Body of pancreas (tissue), 4 donors: ENCODE measurements at regions not wholly inside any gene's neighbourhood (a gene's known extent, or its start where the extent isn't known, plus 50 kb on each side); places are given as distances from the start of the nearest gene placed in this dataset.

ENCODE experiments used
- ATAC-seq: fragments of 150-250 bp; one replicate; pipeline ENCODE4 v1.9.1; 2016
- DNase-seq, 4 donors: peaks; one replicate each; pipeline ENCODE4 v3.0.0-alpha.2; 2019
- H3K27ac ChIP-seq, 4 donors: fragments of 200-600 bp; sonication (generic); 1 replicate in 3 of 4; 2 replicates in 1 of 4; pipeline versions ENCODE4 v1.5.1 to v1.6.1; 2016 to 2019; ENCODE audit warnings: mild to moderate bottlenecking in 1 of 4, mixed read lengths in 1 of 4, moderate library complexity in 1 of 4
- H3K27me3 ChIP-seq, 2 donors: fragments of 200-600 bp; sonication (generic); one replicate each; pipeline ENCODE4 v1.6.0; 2016; ENCODE audit warnings: mild to moderate bottlenecking in 1 of 2
- H3K36me3 ChIP-seq, 2 donors: fragments of 200-600 bp; sonication (generic); replicated peaks in 1 of 2; 2 replicates each; pipeline ENCODE4 v1.5.1; 2016; ENCODE audit warnings: low read depth in 2 of 2; ENCODE audit not compliant: insufficient read depth in 1 of 2
- H3K4me1 ChIP-seq: fragments of 200-600 bp; sonication (generic); one replicate; pipeline ENCODE4 v1.6.0; 2016
- H3K4me3 ChIP-seq, 2 donors: fragments of 200-600 bp; sonication (generic); 1 replicate in 1 of 2; 2 replicates in 1 of 2; pipeline ENCODE4 v1.5.1; 2016 to 2019
- H3K9me3 ChIP-seq, 3 donors: fragments of 200-600 bp; sonication (generic); 1 replicate in 2 of 3; 2 replicates in 1 of 3; pipeline ENCODE4 v1.5.1; 2016
- CTCF ChIP-seq, 7 experiments: fragments of 450-650 bp in 4 of 7; fragments of 200-600 bp in 3 of 7; sonication (generic) in 3 of 7; IDR thresholded peaks; one replicate each; pipeline ENCODE4 v1.5.1; 2016 to 2019; ENCODE audit warnings: antibody characterized with exemption in 7 of 7
- POLR2A ChIP-seq, 3 donors: fragments of 450-650 bp; IDR thresholded peaks; one replicate each; pipeline ENCODE4 v1.6.1; 2016; ENCODE audit warnings: antibody characterized with exemption in 3 of 3, mild to moderate bottlenecking in 2 of 3
- WGBS, 2 donors: methylation state at CpG; one replicate each; pipeline ENCODE4 v1.1.5; 2017; 5-methylcytosine and 5-hydroxymethylcytosine counted together
- intact Hi-C: fragments of 100-400 bp; cut with DNase I; formaldehyde crosslinking; loops from one replicate; pipeline ENCODE4 v1.15.1; 2023

DNA sequence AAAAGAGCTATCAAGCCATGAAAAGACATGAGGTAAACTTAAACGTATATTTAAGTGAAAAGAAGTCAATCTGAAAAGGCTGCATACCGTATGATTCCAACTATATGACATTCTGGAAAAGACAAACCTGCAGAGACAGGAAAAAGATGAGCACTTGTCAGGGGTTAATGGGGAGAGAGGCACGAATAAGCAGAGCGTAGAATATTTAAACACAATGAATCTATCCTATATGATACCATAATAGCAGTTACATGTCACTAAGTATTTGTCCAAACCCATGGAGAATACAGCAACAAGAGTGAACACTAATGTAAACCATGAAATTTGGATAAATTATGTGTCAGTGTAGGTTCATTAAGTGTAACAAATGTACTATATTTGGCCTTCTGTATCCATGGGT lies 560.3 kb upstream of the ANO3 start:
- DNase-seq: no peak
- intact Hi-C loops: no loop called here
- Histone ChIP-seq H3K27ac (no peak overlapping the region), H3K4me1 (no peaks in the 10 kb centered on the region), H3K9me3 (no peaks in the 10 kb centered on the region), H3K4me3 (no peak overlapping the region), H3K27me3 (no peaks in the 10 kb centered on the region), H3K36me3 (no peaks in the 10 kb centered on the region)
- WGBS, 2 donors: 39 to 49% methylated on average over 4 of the region's 4 CpGs
- TF ChIP-seq CTCF (IDR thresholded peaks at IDR 0.05) (no peak), POLR2A (IDR thresholded peaks at IDR 0.05) (no peak)
- ATAC-seq: no peak

GRCh38 chr11:25775603-25776002 lies 556.3 kb upstream of the ANO3 start:
- intact Hi-C loops: no loop called here
- no peak overlapping the region for H3K4me3 ChIP-seq
- H3K4me1 ChIP-seq: no peaks in the 10 kb centered on the region
- H3K36me3 ChIP-seq: no peaks in the 10 kb centered on the region
- DNase-seq: no peak
- no peaks in the 10 kb centered on the region for H3K9me3 ChIP-seq
- ATAC-seq: no peak
- no peak overlapping the region for H3K27ac ChIP-seq
- WGBS, 2 donors: 63 to 68% methylated on average over 1 of the region's 1 CpG
- no peaks in the 10 kb centered on the region for H3K27me3 ChIP-seq
- TF ChIP-seq CTCF (IDR thresholded peaks at IDR 0.05) (no peak), POLR2A (IDR thresholded peaks at IDR 0.05) (no peak)

GRCh38 chr11:25776238-25776637 lies 555.7 kb upstream of the ANO3 start:
- Histone ChIP-seq H3K27me3 (no peaks in the 10 kb centered on the region), H3K9me3 (no peaks in the 10 kb centered on the region), H3K4me1 (no peaks in the 10 kb centered on the region), H3K36me3 (no peaks in the 10 kb centered on the region), H3K27ac (no peak overlapping the region), H3K4me3 (no peak overlapping the region)
- intact Hi-C loops: no loop called here
- ATAC-seq (no peak), DNase-seq (no peak)
- 38 to 46% methylated on average over 1 of the region's 1 CpG for WGBS, 2 donors
- no peak for TF ChIP-seq POLR2A (IDR thresholded peaks at IDR 0.05)
- TF ChIP-seq CTCF (IDR thresholded peaks at IDR 0.05): no peak

GRCh38 chr11:25777343-25777742 lies 554.6 kb upstream of the ANO3 start:
- TF ChIP-seq POLR2A (IDR thresholded peaks at IDR 0.05): no peak
- no peak for TF ChIP-seq CTCF (IDR thresholded peaks at IDR 0.05)
- WGBS, 2 donors: 50 to 63% methylated on average over 2 of the region's 2 CpGs
- Histone ChIP-seq H3K4me1 (no peaks in the 10 kb centered on the region), H3K27me3 (no peaks in the 10 kb centered on the region), H3K27ac (no peak overlapping the region), H3K9me3 (no peaks in the 10 kb centered on the region), H3K36me3 (no peaks in the 10 kb centered on the region), H3K4me3 (no peak overlapping the region)
- DNase-seq (no peak), ATAC-seq (no peak)
- intact Hi-C loops: no loop called here

DNA sequence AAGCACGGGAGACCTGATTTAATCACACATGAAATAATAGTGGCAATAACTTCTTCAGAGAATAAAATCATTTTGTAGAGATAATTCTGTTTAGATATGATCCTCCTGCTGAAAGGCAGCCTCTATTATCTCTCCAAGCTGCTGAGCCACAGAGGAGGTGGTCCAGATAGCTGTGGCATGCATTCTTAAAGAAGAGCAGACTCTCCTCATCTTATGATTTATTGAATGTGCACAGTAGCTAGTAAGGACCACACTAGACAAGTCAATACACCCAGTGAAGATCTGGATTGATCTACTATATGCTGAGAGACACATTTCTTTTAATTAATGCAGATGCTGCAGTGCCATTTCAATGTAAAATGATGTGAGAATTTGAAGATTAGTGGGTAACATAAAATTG lies 552.9 kb upstream of the ANO3 start:
- no peaks in the 10 kb centered on the region for H3K4me1 ChIP-seq
- intact Hi-C loops: no loop called here
- ATAC-seq (no peak), DNase-seq (no peak)
- H3K27me3 ChIP-seq: no peaks in the 10 kb centered on the region
- H3K4me3 ChIP-seq: no peak overlapping the region
- H3K9me3 ChIP-seq: no peaks in the 10 kb centered on the region
- 69 to 74% methylated on average over 1 of the region's 1 CpG for WGBS, 2 donors
- H3K36me3 ChIP-seq: no peaks in the 10 kb centered on the region
- no peak for TF ChIP-seq POLR2A (IDR thresholded peaks at IDR 0.05)
- no peak for TF ChIP-seq CTCF (IDR thresholded peaks at IDR 0.05)
- H3K27ac ChIP-seq: no peak overlapping the region
